ENCODE measurements at regions not wholly inside any gene's neighbourhood (a gene's known extent, or its start where the extent isn't known, plus 50 kb on each side); places are given as distances from the start of the nearest gene placed in this dataset.

DNA sequence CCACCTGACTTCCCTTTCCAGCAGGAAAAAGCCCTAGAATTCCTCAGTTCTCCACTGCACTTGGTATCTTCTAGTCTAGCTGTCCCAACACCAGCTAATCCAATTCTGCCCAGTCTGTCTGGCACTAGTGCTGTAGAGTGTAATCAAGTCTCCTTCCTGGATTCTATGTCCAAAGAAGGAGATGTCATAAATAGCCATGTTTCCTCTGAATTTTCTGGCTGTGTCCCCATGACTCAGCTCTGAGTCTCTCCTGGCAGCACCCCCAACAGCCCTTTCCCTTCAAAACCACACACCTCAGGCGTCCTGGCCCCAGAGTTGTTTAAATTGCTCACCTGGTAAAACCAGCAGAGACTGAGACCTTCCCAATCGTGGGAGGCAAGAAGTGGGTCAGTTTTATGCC, 197.2 kb downstream of the GRXCR1 start:
- Mint-ChIP-seq H3K36me3 (no peaks in the 10 kb centered on the region), H3K4me1 (no peaks in the 10 kb centered on the region), H3K4me3 (no peak overlapping the region), H3K9me3 (peaks cover 0 to 6% (median 1%) of the 10 kb centered on the region in 7 donors), H3K27me3 (no peaks in the 10 kb centered on the region), H3K27ac (no peak overlapping the region)
- ATAC-seq (ENCODE audit: low read depth in 2 of 2) (no peak), DNase-seq (no peak)
- no peaks in the 10 kb centered on the region for H3K36me3 ChIP-seq (ENCODE audit: control insufficient read depth, insufficient read depth, low read length)
- no peak overlapping the region for H3K27ac ChIP-seq (ENCODE audit: insufficient read depth, low read length, poor library complexity, severe bottlenecking)
- H3K9me3 ChIP-seq (ENCODE audit: control insufficient read depth in 2 of 2, low read length in 2 of 2) = peaks cover 0 to 2% of the 10 kb centered on the region in 2 experiments
- no peak overlapping the region for H3K4me3 ChIP-seq (ENCODE audit: low read depth, low read length)
- no peaks in the 10 kb centered on the region for H3K4me1 ChIP-seq (ENCODE audit: control insufficient read depth, insufficient read depth, low read length, poor library complexity, severe bottlenecking)
- H3K27me3 ChIP-seq (ENCODE audit: control insufficient read depth, insufficient read depth, low read length) = no peaks in the 10 kb centered on the region

DNA sequence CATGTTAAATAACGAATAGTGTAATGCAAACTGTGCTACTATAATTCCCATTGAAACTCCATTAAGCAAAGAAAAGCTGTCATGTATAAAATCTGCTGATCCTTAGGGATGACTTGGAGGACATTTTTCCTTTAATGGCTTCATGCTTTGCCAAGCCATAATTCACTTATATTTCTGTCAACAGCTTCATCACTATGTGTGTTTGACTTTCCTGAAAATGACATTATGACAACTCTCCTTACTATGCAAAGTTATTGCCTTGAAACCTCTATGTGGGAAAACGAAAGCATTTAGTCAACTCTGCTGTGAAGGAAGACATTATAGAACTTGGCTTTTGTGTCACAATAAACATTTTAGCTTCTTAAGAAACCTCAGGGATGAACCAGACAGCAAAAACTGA, 210.5 kb downstream of the GRXCR1 start:
- peaks cover 0 to 4% (median 0%) of the 10 kb centered on the region in 7 donors for H3K9me3 Mint-ChIP-seq
- Histone ChIP-seq H3K4me3 (ENCODE audit: low read depth, low read length) (no peak overlapping the region), H3K4me1 (ENCODE audit: control insufficient read depth, insufficient read depth, low read length, poor library complexity, severe bottlenecking) (no peaks in the 10 kb centered on the region), H3K9me3 (ENCODE audit: control insufficient read depth in 2 of 2, low read length in 2 of 2) (no peaks in the 10 kb centered on the region), H3K36me3 (ENCODE audit: control insufficient read depth, insufficient read depth, low read length) (no peaks in the 10 kb centered on the region), H3K27ac (ENCODE audit: insufficient read depth, low read length, poor library complexity, severe bottlenecking) (no peak overlapping the region), H3K27me3 (ENCODE audit: control insufficient read depth, insufficient read depth, low read length) (no peaks in the 10 kb centered on the region)
- H3K4me1 Mint-ChIP-seq = no peaks in the 10 kb centered on the region
- no peaks in the 10 kb centered on the region for H3K36me3 Mint-ChIP-seq
- H3K27me3 Mint-ChIP-seq = no peaks in the 10 kb centered on the region
- DNase-seq (no peak), ATAC-seq (ENCODE audit: low read depth in 2 of 2) (no peak)
- no peak overlapping the region for H3K27ac Mint-ChIP-seq
- no peak overlapping the region for H3K4me3 Mint-ChIP-seq

DNA sequence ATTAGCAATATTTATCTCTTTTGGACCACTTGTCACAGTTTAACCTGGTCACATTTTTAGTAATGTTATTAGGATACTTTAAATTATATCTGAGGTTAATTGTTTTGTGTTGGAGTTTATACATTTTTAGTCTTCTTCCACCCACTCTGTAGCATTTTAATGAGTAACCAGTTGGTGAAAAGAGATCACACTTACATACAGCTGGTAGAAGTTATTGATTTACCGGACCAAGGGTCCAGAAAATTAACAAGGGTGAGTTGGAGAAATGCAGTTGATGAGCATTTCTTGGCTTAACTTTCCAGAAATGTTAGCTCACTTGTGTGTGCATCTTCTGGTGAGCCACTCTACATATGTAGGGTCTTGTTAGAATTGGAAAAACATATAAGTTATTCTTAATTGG, 219.6 kb downstream of the GRXCR1 start:
- H3K36me3 ChIP-seq (ENCODE audit: control insufficient read depth, insufficient read depth, low read length) = no peaks in the 10 kb centered on the region
- no peak overlapping the region for H3K27ac ChIP-seq (ENCODE audit: insufficient read depth, low read length, poor library complexity, severe bottlenecking)
- Mint-ChIP-seq H3K27me3 (no peaks in the 10 kb centered on the region), H3K4me1 (no peaks in the 10 kb centered on the region), H3K36me3 (no peaks in the 10 kb centered on the region), H3K4me3 (no peak overlapping the region), H3K9me3 (peaks cover 0 to 10% (median 5%) of the 10 kb centered on the region in 7 donors), H3K27ac (no peak overlapping the region)
- ATAC-seq (ENCODE audit: low read depth in 2 of 2) (no peak), DNase-seq (no peak)
- no peaks in the 10 kb centered on the region for H3K9me3 ChIP-seq (ENCODE audit: control insufficient read depth in 2 of 2, low read length in 2 of 2)
- H3K27me3 ChIP-seq (ENCODE audit: control insufficient read depth, insufficient read depth, low read length) = no peaks in the 10 kb centered on the region
- H3K4me1 ChIP-seq (ENCODE audit: control insufficient read depth, insufficient read depth, low read length, poor library complexity, severe bottlenecking) = no peaks in the 10 kb centered on the region
- H3K4me3 ChIP-seq (ENCODE audit: low read depth, low read length) = no peak overlapping the region

DNA sequence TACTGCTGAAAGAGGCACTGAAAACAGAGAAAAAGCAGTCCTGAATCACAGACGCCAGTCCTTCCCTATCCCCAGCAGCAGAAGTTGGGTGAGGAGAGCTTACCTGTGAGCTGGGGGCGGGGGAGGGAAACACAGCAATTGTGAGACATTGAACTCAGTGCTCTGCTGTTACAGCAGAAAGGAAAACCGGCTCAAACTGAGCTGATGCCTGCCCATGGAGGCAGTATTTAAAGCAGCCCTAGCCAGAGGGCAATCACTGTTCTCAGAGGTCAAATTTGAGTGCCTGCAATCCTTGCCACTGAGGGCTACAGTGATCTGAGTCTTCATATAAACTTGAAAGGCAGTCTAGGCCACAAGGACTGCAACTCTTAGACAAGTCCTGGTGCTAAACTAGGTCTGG, 220.7 kb downstream of the GRXCR1 start:
- H3K27me3 Mint-ChIP-seq = no peaks in the 10 kb centered on the region
- no peak overlapping the region for H3K4me3 Mint-ChIP-seq
- H3K27ac Mint-ChIP-seq = no peak overlapping the region
- no peak for ATAC-seq (ENCODE audit: low read depth in 2 of 2)
- no peak overlapping the region for H3K4me3 ChIP-seq (ENCODE audit: low read depth, low read length)
- peaks cover 0 to 12% (median 7%) of the 10 kb centered on the region in 7 donors for H3K9me3 Mint-ChIP-seq
- no peak for DNase-seq
- no peak overlapping the region for H3K27ac ChIP-seq (ENCODE audit: insufficient read depth, low read length, poor library complexity, severe bottlenecking)
- H3K27me3 ChIP-seq (ENCODE audit: control insufficient read depth, insufficient read depth, low read length) = no peaks in the 10 kb centered on the region
- no peaks in the 10 kb centered on the region for H3K9me3 ChIP-seq (ENCODE audit: control insufficient read depth in 2 of 2, low read length in 2 of 2)
- H3K36me3 ChIP-seq (ENCODE audit: control insufficient read depth, insufficient read depth, low read length) = no peaks in the 10 kb centered on the region
- H3K4me1 Mint-ChIP-seq = no peaks in the 10 kb centered on the region
- no peaks in the 10 kb centered on the region for H3K36me3 Mint-ChIP-seq
- no peaks in the 10 kb centered on the region for H3K4me1 ChIP-seq (ENCODE audit: control insufficient read depth, insufficient read depth, low read length, poor library complexity, severe bottlenecking)

DNA sequence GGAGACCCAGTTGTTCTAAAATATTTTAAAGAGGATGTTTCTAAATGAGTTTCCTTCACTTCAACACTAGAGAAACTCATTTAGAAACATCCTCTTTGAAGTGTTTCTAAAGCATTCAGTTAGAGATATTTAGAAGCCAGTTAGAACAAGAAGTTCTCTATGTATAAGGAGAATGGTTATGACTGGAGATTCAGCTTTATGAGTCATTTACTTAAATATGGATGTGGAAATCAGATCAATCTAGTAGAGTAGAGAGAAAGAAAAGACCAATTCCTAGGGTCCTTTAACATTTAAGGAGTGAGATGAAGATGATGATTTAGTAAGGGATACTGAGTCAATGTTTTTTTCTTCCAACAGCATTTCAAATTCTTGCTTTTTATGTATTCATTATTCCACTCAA, 234.1 kb downstream of the GRXCR1 start:
- ATAC-seq (ENCODE audit: low read depth in 2 of 2) (no peak), DNase-seq (no peak)
- no peak overlapping the region for H3K27ac ChIP-seq (ENCODE audit: insufficient read depth, low read length, poor library complexity, severe bottlenecking)
- no peak overlapping the region for H3K4me3 ChIP-seq (ENCODE audit: low read depth, low read length)
- H3K27me3 ChIP-seq (ENCODE audit: control insufficient read depth, insufficient read depth, low read length) = no peaks in the 10 kb centered on the region
- no peak overlapping the region for H3K4me3 Mint-ChIP-seq
- no peak overlapping the region for H3K27ac Mint-ChIP-seq
- H3K9me3 Mint-ChIP-seq = peaks cover 0 to 11% (median 0%) of the 10 kb centered on the region in 7 donors
- no peaks in the 10 kb centered on the region for H3K36me3 Mint-ChIP-seq
- no peaks in the 10 kb centered on the region for H3K9me3 ChIP-seq (ENCODE audit: control insufficient read depth in 2 of 2, low read length in 2 of 2)
- H3K4me1 ChIP-seq (ENCODE audit: control insufficient read depth, insufficient read depth, low read length, poor library complexity, severe bottlenecking) = no peaks in the 10 kb centered on the region
- no peaks in the 10 kb centered on the region for H3K36me3 ChIP-seq (ENCODE audit: control insufficient read depth, insufficient read depth, low read length)
- H3K27me3 Mint-ChIP-seq = no peaks in the 10 kb centered on the region
- no peaks in the 10 kb centered on the region for H3K4me1 Mint-ChIP-seq

- H3K4me3 ChIP-seq (ENCODE audit: low read depth, low read length) = no peak overlapping the region
- no peaks in the 10 kb centered on the region for H3K9me3 ChIP-seq (ENCODE audit: control insufficient read depth in 2 of 2, low read length in 2 of 2)
- no peaks in the 10 kb centered on the region for H3K36me3 ChIP-seq (ENCODE audit: control insufficient read depth, insufficient read depth, low read length)
- no peak overlapping the region for H3K27ac Mint-ChIP-seq
- no peak overlapping the region for H3K4me3 Mint-ChIP-seq
- H3K27me3 ChIP-seq (ENCODE audit: control insufficient read depth, insufficient read depth, low read length) = no peaks in the 10 kb centered on the region
- H3K27ac ChIP-seq (ENCODE audit: insufficient read depth, low read length, poor library complexity, severe bottlenecking) = no peak overlapping the region
- DNase-seq (no peak), ATAC-seq (ENCODE audit: low read depth in 2 of 2) (no peak)
- H3K4me1 ChIP-seq (ENCODE audit: control insufficient read depth, insufficient read depth, low read length, poor library complexity, severe bottlenecking) = no peaks in the 10 kb centered on the region
- H3K4me1 Mint-ChIP-seq = no peaks in the 10 kb centered on the region
- no peaks in the 10 kb centered on the region for H3K27me3 Mint-ChIP-seq
- no peaks in the 10 kb centered on the region for H3K36me3 Mint-ChIP-seq
- peaks cover 0 to 4% (median 0%) of the 10 kb centered on the region in 7 donors for H3K9me3 Mint-ChIP-seq
Measured at GRCh38 chr4:43130228-43131021, 237.9 kb downstream of the GRXCR1 start.

DNA sequence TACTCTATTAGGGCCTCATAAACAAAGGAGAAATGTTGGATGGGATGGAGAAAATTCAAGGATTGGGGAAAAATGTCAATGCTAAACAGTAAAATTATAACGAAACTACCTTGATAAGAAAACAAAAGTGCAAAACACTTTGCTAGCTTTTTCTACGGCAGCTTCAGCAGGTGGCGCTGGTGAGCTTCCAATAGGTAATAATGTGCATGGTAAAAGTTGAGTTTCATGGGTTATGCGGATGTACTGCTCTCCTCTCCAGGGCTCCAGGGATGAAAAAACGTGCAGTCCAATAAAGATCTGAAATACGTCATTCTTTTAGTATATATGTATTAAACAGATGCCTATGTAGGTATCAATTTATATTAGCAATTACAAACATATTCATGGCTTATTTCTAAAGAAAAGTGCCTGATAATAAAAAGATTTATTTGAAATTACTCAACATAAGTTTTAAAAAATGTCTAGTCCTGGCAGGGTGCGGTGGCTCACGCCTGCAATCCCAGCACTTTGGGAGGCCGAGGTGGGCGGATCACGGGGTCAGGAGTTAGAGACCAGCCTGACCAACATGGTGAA, 239.6 kb downstream of the GRXCR1 start:
- Mint-ChIP-seq H3K36me3 (no peaks in the 10 kb centered on the region), H3K27me3 (no peaks in the 10 kb centered on the region), H3K9me3 (no peaks in the 10 kb centered on the region), H3K4me1 (no peaks in the 10 kb centered on the region), H3K27ac (no peak overlapping the region), H3K4me3 (no peak overlapping the region)
- H3K27ac ChIP-seq (ENCODE audit: insufficient read depth, low read length, poor library complexity, severe bottlenecking) = no peak overlapping the region
- no peaks in the 10 kb centered on the region for H3K4me1 ChIP-seq (ENCODE audit: control insufficient read depth, insufficient read depth, low read length, poor library complexity, severe bottlenecking)
- H3K9me3 ChIP-seq (ENCODE audit: control insufficient read depth in 2 of 2, low read length in 2 of 2) = no peaks in the 10 kb centered on the region
- no peaks in the 10 kb centered on the region for H3K27me3 ChIP-seq (ENCODE audit: control insufficient read depth, insufficient read depth, low read length)
- no peaks in the 10 kb centered on the region for H3K36me3 ChIP-seq (ENCODE audit: control insufficient read depth, insufficient read depth, low read length)
- DNase-seq (peak in 1 of 3 donors; percentile 50), ATAC-seq (ENCODE audit: low read depth in 2 of 2) (no peak)
- no peak overlapping the region for H3K4me3 ChIP-seq (ENCODE audit: low read depth, low read length)

GRCh38 chr4:43133566-43133965, 241.1 kb downstream of the GRXCR1 start:
- H3K4me1 ChIP-seq (ENCODE audit: control insufficient read depth, insufficient read depth, low read length, poor library complexity, severe bottlenecking) = no peaks in the 10 kb centered on the region
- DNase-seq (no peak), ATAC-seq (ENCODE audit: low read depth in 2 of 2) (no peak)
- no peaks in the 10 kb centered on the region for H3K36me3 Mint-ChIP-seq
- H3K27ac Mint-ChIP-seq = no peak overlapping the region
- no peaks in the 10 kb centered on the region for H3K27me3 ChIP-seq (ENCODE audit: control insufficient read depth, insufficient read depth, low read length)
- no peaks in the 10 kb centered on the region for H3K36me3 ChIP-seq (ENCODE audit: control insufficient read depth, insufficient read depth, low read length)
- H3K4me1 Mint-ChIP-seq = no peaks in the 10 kb centered on the region
- no peak overlapping the region for H3K4me3 Mint-ChIP-seq
- H3K9me3 Mint-ChIP-seq = peaks cover 0 to 5% (median 2%) of the 10 kb centered on the region in 7 donors
- no peaks in the 10 kb centered on the region for H3K27me3 Mint-ChIP-seq
- no peak overlapping the region for H3K27ac ChIP-seq (ENCODE audit: insufficient read depth, low read length, poor library complexity, severe bottlenecking)
- no peak overlapping the region for H3K4me3 ChIP-seq (ENCODE audit: low read depth, low read length)
- no peaks in the 10 kb centered on the region for H3K9me3 ChIP-seq (ENCODE audit: control insufficient read depth in 2 of 2, low read length in 2 of 2)
